GM18508 (cell line): ENCODE measurements at regions not wholly inside any gene's neighbourhood (a gene's known extent, or its start where the extent isn't known, plus 50 kb on each side); places are given as distances from the start of the nearest gene placed in this dataset.
"Not testable (repeated sequence)": the region's sequence is repeated elsewhere in the genome, so short reads cannot be mapped to it uniquely, and the experiment has no call there.

Source experiments
- ATAC-seq: cut with Tn5 transposase; IDR thresholded peaks from one replicate; pipeline ENCODE4 v1.9.1; 2021; ENCODE audit warnings: moderate number of reproducible peaks; ENCODE audit not compliant: insufficient read depth, unreplicated experiment

DNA sequence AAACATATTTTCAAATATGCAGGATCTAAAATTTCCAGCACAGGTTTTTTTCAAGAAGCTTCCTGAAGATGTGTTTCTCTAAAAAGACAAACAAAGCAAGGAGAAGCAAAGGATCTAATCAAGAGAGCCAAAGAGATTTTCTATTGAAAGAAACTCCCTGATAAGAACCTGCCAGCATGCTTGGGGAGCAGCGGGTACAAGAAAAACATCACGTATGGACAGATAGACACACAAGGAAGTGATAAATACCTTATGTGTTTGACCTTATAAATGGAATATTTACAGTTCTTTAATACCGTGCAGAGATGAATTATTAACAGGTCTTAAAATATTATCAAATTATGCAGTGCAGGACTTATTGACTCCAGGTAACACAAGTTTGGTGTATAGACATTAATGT is 562.1 kb downstream of the DACH1 start:
- ATAC-seq = no peak

DNA sequence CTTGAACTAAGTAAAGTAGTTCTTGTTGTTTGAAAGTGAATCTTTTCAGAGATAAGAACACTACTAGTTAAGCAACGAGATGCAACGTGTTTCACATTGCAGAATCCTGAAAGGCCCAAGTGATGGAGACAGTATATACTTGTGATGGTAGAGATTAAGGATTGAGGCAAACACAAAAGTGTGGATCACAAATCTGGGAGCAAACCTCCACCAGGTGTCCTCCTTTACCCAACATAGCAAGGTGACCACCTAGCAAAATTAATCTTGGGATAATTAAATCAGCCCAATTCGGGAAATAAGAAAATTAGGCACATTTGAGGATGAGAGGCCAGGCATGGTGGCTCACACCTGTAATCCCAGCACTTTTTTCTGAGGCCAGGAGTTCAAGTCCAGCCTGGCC is 563.9 kb downstream of the DACH1 start:
- no peak for ATAC-seq

DNA sequence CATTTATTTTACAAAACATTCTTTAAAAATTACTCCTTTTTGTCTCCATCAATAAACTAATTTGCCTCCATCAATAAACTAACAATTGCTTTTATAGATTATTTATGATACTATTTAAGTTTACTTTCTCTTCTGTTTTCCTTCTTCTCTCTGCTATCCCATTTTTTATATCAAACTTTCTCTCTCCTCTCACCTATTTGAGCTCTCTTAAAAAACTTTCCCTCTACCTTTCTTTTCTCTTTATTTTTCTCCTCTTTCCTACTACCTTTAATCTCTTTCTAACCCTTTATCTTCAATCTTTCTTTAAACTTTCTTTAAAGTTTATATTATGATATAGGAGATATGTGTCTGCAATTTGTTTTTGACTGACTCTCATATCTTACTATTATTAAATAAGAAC is 566.4 kb downstream of the DACH1 start:
- ATAC-seq = no peak

GRCh38 chr13:71291842-71292146 is 575.2 kb downstream of the DACH1 start:
- ATAC-seq = no peak

DNA sequence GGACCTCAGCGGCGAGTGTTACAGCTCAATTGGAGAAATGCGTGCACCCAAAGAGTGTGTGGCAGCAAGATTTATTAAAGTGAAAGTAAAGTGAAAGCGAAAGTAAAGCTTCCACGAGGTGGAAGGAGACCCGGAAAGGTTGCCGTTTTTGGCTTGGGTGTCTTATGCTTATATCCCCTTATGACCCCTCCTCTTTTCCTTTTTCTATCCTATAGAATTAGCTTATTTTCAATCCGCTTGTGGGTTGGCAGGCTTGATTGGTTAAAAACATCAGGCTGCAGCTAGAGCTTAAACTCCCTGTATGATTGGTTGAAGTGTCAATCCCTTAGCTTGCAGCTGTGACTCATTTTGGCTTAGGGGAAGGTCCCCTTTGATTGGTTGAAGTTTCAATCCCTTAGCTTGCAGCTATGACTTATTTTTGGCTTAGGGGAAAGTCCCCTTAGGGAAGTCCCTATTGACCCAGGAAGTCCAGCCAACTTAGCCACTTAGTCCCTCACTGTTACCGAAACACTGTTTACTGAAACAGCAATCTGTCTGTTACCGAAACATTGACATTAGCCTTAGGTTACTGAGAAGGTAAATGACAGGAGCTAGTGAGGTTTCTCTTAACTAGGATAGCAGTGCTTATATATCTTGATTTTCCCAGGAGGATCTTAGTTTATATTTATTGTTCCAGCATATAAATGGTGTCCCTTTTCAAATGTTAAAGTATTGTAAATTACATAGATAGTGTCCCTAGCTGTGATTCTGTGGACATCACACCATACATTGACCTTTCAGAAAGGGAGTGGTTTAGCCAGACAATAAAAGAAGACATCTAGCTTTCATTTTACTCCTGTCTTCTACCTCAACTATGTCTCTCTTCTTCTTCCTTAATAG is 575.8 kb downstream of the DACH1 start:
- ATAC-seq = peak; percentile 94

DNA sequence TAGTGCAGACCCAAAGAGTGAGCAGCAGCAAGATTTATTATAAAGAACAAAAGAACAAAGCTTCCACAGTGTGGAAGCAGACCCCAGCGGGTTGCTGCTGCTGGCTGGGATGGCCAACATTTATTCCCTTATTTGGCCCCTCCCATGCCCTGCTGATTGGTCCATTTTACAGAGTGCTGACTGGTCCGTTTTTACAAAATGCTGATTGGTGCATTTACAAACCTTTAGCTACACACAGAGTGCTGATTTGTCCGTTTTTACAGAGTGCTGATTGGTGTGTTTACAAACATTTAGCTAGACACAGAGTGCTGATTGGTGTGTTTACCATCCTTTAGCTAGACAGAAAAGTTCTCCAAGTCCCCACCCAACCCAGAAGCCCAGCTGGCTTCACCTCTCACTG is 577.0 kb downstream of the DACH1 start:
- ATAC-seq = not testable (repeated sequence)

- ATAC-seq = no peak
These were observed 581.3 kb downstream of the DACH1 start for GRCh38 chr13:71285700-71286099.

- ATAC-seq = no peak
These were observed 588.5 kb downstream of the DACH1 start for GRCh38 chr13:71278512-71278911.

- ATAC-seq = peak; percentile 77
These were observed 591.9 kb downstream of the DACH1 start for GRCh38 chr13:71274923-71275608.

DNA sequence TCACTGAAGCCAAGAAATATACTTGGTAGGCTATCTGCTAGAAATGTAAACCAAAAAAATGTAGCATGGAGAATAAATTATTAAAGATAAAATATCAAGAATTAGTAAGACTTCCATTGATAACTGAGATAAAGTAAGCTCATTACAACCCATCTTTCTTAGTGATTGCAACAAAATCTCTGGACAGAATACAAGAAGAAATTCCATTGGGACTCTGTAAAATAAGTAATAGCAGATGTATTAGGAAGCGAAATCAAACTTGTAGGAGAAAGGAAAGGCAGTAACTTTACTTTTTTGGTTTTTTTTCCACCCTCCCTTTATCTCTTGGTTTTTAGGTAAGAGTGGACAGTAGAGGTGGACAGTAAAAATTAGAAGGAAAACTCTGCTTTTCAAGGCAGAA is 605.7 kb downstream of the DACH1 start:
- no peak for ATAC-seq

DNA sequence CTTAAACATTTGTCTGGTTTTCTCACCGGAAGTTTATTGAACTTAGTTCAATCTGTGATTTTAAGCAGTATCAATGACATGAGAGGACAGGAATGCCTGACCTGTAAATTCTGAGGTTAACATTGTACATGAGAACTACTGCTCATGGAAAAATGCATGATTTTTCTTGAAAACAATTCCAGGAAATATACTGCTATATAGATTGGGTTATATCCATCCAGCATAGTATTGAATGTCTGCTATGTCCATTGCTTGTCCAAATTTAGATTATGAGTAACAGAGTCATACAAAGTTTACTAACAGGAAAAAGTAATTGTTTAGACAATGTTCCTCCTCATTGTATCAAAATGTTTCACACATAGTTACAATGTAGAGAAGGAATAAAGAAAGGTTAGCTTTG is 606.8 kb downstream of the DACH1 start:
- no peak for ATAC-seq

- no peak for ATAC-seq
These were observed 611.4 kb downstream of the DACH1 start for GRCh38 chr13:71255633-71256032.

- ATAC-seq = no peak
These were observed 612.6 kb downstream of the DACH1 start for GRCh38 chr13:71254384-71254783.

DNA sequence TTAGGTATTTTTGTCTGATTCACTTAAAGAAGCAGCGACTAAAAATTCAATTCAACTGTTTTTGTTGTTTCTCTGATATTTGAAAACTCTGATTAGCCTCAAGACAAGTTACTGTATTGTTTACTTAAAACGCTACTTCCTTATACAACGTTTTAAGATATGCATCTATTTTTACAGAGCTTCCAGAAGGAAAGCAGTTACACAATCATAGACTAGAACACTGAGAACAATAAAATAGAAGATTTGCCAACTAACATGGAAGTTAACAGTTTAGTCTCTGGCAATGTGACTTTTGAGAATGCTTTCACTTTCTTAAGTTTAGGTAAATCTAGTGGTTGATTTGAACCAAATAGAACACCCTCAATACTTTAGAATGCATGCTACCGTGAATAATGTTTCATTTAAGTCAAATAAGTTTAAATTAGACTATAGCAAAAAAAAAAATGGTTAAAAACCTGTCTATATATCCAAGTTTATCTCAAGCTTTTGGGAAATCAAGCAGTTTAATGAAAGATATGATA is 614.8 kb downstream of the DACH1 start:
- ATAC-seq = no peak

- ATAC-seq = no peak
These were observed 615.6 kb downstream of the DACH1 start for GRCh38 chr13:71251292-71251951.

DNA sequence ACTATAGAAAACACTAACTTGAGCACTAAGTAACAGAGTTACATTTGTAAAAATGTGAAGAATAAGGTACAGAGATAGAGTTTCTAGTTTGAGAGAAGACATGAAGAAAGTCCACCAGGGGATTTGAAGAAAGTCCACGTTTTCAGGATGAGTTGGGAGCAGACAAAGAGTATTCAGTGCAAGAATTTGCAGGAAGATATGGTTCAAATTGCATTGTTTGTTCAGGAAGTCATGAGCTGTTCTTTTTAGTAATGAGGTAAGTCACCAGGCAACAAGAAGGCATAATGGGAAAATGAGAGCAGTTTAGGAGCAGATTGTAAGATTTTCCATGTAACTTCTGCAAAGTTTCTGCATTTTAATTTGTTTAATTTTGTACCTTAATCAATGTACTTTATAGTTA is 618.0 kb downstream of the DACH1 start:
- no peak for ATAC-seq

- ATAC-seq = no peak
These were observed 622.8 kb downstream of the DACH1 start for GRCh38 chr13:71244161-71244560.

- no peak for ATAC-seq
These were observed 624.8 kb downstream of the DACH1 start for GRCh38 chr13:71242201-71242600.

GRCh38 chr13:71240911-71241310 is 626.1 kb downstream of the DACH1 start:
- ATAC-seq = no peak

DNA sequence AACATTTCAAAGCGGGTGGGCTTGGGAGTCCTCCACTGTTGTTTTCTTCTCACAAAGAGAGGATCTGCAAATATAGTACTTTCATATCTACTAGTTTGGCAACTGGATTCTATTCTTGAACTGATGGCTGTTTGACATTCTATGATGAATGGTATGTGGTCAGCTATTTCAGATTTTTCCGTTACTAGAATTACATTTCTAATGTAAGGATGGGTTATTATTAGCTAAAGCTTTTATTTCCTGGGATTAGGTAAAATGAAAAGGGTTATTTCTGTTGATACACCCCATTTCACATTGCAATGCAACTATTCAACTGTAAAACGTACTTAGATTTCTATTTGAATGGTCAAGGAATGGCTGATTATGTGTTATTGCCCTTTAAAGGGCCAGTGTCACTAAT is 629.7 kb downstream of the DACH1 start:
- no peak for ATAC-seq

DNA sequence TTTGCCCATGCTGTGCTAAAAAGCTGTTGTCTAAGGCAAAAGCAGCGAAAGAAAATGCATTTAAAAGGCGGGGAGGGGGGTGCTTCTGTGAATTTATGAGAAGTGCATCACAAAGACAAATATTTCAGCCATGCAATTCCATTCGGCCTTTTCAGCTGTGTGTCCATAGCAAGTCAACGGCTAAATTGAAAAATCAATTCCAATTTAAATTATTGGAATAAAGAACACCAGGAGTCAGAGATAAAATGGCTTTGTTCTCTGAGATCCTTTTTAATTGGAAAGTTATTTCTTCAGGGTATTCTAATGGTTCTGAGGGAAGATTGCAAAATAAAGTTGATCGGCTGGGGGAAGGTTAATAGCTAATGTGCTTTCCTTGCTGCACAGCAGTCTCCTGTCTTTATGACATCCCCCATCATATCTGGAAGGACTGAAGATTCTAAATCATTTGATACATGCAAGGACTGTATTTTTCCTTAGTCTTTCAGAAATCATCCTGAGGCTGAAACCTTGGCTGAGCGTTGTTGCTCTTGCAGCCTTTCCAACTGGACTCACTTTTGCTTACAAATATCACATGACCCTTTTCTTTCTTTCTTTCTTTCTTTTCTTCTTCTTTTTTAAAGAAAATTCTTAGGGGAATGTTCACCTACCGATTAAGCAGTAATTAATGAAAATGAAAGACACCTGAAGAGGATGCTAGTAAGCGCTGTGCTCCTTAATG is 647.1 kb downstream of the DACH1 start:
- ATAC-seq = no peak
